ENCODE measurements at regions not wholly inside any gene's neighbourhood (a gene's known extent, or its start where the extent isn't known, plus 50 kb on each side); places are given as distances from the start of the nearest gene placed in this dataset.
A peak's percentile ranks its signal among the peaks of the same experiment; 100 is the strongest.

- no peak overlapping the region for H2BK5ac ChIP-seq (ENCODE audit: low read depth, low read length, poor library complexity, severe bottlenecking)
- BruUV-seq (replicated peaks), result no TSS peak
- no peak overlapping the region for H2AK9ac ChIP-seq (replicated peaks; ENCODE audit: low read depth, low read length, poor library complexity)
- H3K4me2 ChIP-seq (ENCODE audit: low read depth, low read length), result no peak overlapping the region
- TF ChIP-seq FOS (IDR thresholded peaks at IDR 0.05; ENCODE audit: low read depth, low read length), result no peak
- no peak overlapping the region for H3K4ac ChIP-seq (ENCODE audit: low read depth, low read length)
- no peak overlapping the region for H3K18ac ChIP-seq (ENCODE audit: low read depth, low read length)
- dilution Hi-C loops (cut with HindIII; ENCODE audit: low sequenced_read_pairs, unreplicated experiment), result no loop called here
- H4K5ac ChIP-seq (ENCODE audit: low read depth, low read length), result no peak overlapping the region
- H3K27ac ChIP-seq (ENCODE audit: insufficient read depth, low read length), result no peak overlapping the region
- H3K9me3 ChIP-seq (ENCODE audit: control insufficient read depth, insufficient read depth, low read length), result no peaks in the 10 kb centered on the region
- H3K9me1 ChIP-seq (ENCODE audit: insufficient read depth, low read length), result no peaks in the 10 kb centered on the region
- no peak overlapping the region for H3K56ac ChIP-seq (ENCODE audit: extremely low read depth, insufficient read depth, low read length)
- H2BK15ac ChIP-seq (ENCODE audit: low read depth, low read length), result no peak overlapping the region
- POLR2A ChIA-PET (ENCODE audit: unreplicated experiment), result no interaction called here
- no peaks in the 10 kb centered on the region for H3K27me3 ChIP-seq (ENCODE audit: control insufficient read depth, insufficient read depth, low read length)
- H3K36me3 ChIP-seq (ENCODE audit: control insufficient read depth, insufficient read depth, low read length), result no peaks in the 10 kb centered on the region
- H3K9ac ChIP-seq (ENCODE audit: low read depth, low read length), result no peak overlapping the region
- no peak overlapping the region for H4K8ac ChIP-seq (ENCODE audit: low read depth in 2 of 2, low read length in 2 of 2)
- no peak overlapping the region for H4K91ac ChIP-seq (ENCODE audit: insufficient read depth, low read depth, low read length)
- H2AK5ac ChIP-seq (ENCODE audit: low read depth, low read length), result no peak overlapping the region
- H3K23ac ChIP-seq (ENCODE audit: low read depth, low read length), result no peak overlapping the region
- WGBS, 2 experiments (ENCODE audit: extremely low coverage in 2 of 2, insufficient read length in 1 of 2), result no CpG with 5 or more reads among the region's 2 CpGs
- ATAC-seq (ENCODE audit: low read depth) (no peak), DNase-seq (no peak)
- CTCF ChIA-PET, result no interaction called here
- H3K14ac ChIP-seq (replicated peaks; ENCODE audit: low read depth, low read length), result no peak overlapping the region
- H2AFZ ChIP-seq (replicated peaks; ENCODE audit: low read length, poor library complexity), result peak overlapping the region; percentile 37
- H2BK20ac ChIP-seq (ENCODE audit: low read depth, low read length), result no peak overlapping the region
- no peak overlapping the region for H3K4me3 ChIP-seq (ENCODE audit: insufficient read depth, low read depth, low read length)
- in situ Hi-C loops (cut with MboI; ENCODE audit: low sequenced_read_pairs), result no loop called here
- H3K4me1 ChIP-seq (ENCODE audit: control insufficient read depth, insufficient read depth, low read length), result no peaks in the 10 kb centered on the region
- intact Hi-C loops (cut with micrococcal nuclease), result no loop called here
- no peak overlapping the region for H2BK120ac ChIP-seq (ENCODE audit: low read depth, low read length)
- no peaks in the 10 kb centered on the region for H3K79me1 ChIP-seq (ENCODE audit: low read depth in 1 of 2, low read length in 2 of 2)
- no peaks in the 10 kb centered on the region for H4K20me1 ChIP-seq (ENCODE audit: insufficient read depth, low read length)
These were observed 108.9 kb downstream of the ACTL7B start for GRCh38 chr9:108746864-108747263.
